Posterior vena cava (tissue), 2 donors: ENCODE measurements at regions not wholly inside any gene's neighbourhood (a gene's known extent, or its start where the extent isn't known, plus 50 kb on each side); places are given as distances from the start of the nearest gene placed in this dataset.
"Not testable (repeated sequence)": the region's sequence is repeated elsewhere in the genome, so short reads cannot be mapped to it uniquely, and the experiment has no call there.

Experiments
- DNase-seq: peaks from one replicate; pipeline ENCODE4 v3.0.0-alpha.2; 2020; ENCODE audit warnings: low spot score
- intact Hi-C, 2 donors: fragments of 100-400 bp; cut with DNase I; formaldehyde crosslinking; loops; one replicate each; pipeline versions ENCODE4 v1.14.1 to v1.14.2; 2022 to 2023
- donor health status: DM: yes; HTN: yes; CAD: no.
- donor health status: DM: yes; HTN: yes; CAD: no.

- intact Hi-C loops = not testable (repeated sequence)
These were observed 1262.7 kb downstream of the SPATA31A7 start for GRCh38 chr9:62452572-62452971.

DNA sequence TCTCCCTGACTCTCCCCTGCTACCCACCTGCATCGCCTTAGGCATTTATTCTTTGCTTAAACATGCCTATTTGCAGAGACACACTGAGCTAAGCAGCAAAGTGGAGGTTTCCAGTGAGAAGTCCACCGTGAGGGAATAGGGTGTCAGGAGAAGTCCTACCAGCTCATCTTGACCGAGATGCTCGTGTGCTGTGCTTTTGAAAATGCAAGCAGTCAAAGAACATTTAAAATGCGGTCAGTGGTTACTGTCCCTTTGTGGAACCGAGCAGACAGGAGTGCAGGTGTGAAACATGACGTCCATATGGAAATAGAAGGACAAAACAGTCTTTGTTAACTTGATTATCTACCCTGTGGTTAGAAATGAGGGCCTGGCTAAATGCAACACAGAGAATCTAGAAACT lies 1274.3 kb downstream of the SPATA31A7 start:
- intact Hi-C loops, DNase-seq: not testable (repeated sequence)

More at GRCh38 chr9:62452572-62452971, 1262.7 kb downstream of the SPATA31A7 start:
- peak; percentile 7 for DNase-seq

DNA sequence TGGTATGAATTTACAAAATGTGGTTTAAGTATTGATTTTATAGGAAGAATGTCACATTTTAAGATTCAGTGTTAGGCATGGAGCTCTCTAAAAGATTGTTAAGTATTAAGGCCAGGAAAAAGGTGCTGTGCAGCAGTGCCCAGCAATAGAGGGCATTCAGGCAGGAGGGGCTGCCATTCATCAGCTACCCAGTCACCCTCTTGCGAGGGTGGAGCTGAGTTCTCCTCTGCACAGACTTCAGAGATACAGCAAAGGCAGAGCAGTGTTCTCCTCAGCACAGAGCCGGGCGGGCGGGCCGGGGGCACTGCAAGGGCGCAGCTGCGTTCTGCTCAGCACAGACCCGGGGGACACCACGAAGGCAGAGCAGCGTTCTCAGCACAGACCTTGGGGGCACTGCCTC lies 1275.1 kb downstream of the SPATA31A7 start:
- intact Hi-C loops, DNase-seq: not testable (repeated sequence)
